Gastroesophageal sphincter (tissue), 4 donors: ENCODE measurements at regions not wholly inside any gene's neighbourhood (a gene's known extent, or its start where the extent isn't known, plus 50 kb on each side); places are given as distances from the start of the nearest gene placed in this dataset.

Experiments
- ATAC-seq: fragments of 150-250 bp; one replicate; pipeline ENCODE4 v1.9.1; 2016; ENCODE audit warnings: mild to moderate bottlenecking, moderate library complexity
- H3K27ac ChIP-seq, 4 donors: fragments of 200-600 bp; sonication (generic) in 3 of 4; 1 replicate in 3 of 4; 2 replicates in 1 of 4; pipeline ENCODE4 v1.5.1; 2016 to 2019
- H3K27me3 ChIP-seq: fragments of 200-600 bp; sonication (generic); one replicate; pipeline ENCODE4 v1.5.1; 2019
- H3K36me3 ChIP-seq, 2 donors: fragments of 200-600 bp; sonication (generic); one replicate each; pipeline ENCODE4 v1.5.1; 2019; ENCODE audit warnings: control low read depth in 1 of 2
- H3K4me1 ChIP-seq, 3 donors: fragments of 200-600 bp; sonication (generic); 1 replicate in 2 of 3; 2 replicates in 1 of 3; pipeline ENCODE4 v1.5.1; 2016 to 2019; ENCODE audit warnings: control low read depth in 2 of 3
- H3K4me3 ChIP-seq, 2 donors: fragments of 200-600 bp; sonication (generic); one replicate each; pipeline ENCODE4 v1.5.1; 2019; ENCODE audit warnings: mild to moderate bottlenecking in 1 of 2, moderate library complexity in 1 of 2
- H3K9me3 ChIP-seq, 3 donors: fragments of 200-600 bp; sonication (generic); one replicate each; pipeline ENCODE4 v1.5.1; 2017 to 2019; ENCODE audit warnings: control low read depth in 2 of 3
- EP300 ChIP-seq: sonication (generic); formaldehyde crosslinking; IDR thresholded peaks from one replicate; pipeline ENCODE4 v1.6.1; 2017; ENCODE audit warnings: antibody characterized with exemption, mild to moderate bottlenecking
- POLR2A ChIP-seq, 2 donors: fragments of 450-650 bp; IDR thresholded peaks; one replicate each; pipeline ENCODE4 v1.6.1; 2017; ENCODE audit warnings: antibody characterized with exemption in 2 of 2, mild to moderate bottlenecking in 2 of 2, moderate library complexity in 1 of 2
- POLR2AphosphoS5 ChIP-seq: sonication (generic); formaldehyde crosslinking; IDR thresholded peaks from one replicate; pipeline ENCODE4 v1.6.1; 2017; ENCODE audit warnings: antibody characterized with exemption
- WGBS, 2 donors: methylation state at CpG; one replicate each; pipeline ENCODE4 v1.1.5; 2018; ENCODE audit warnings: low coverage in 1 of 2; 5-methylcytosine and 5-hydroxymethylcytosine counted together
- TF ChIP-seq, protein P1 (sequence below), 4 experiments: fragments of 200-600 bp in 2 of 4; fragments of 450-650 bp in 2 of 4; sonication (generic) in 1 of 4; IDR thresholded peaks; one replicate each; pipeline ENCODE4 v1.5.1; 2017 to 2019; ENCODE audit warnings: antibody characterized with exemption in 4 of 4, mild to moderate bottlenecking in 2 of 4, moderate library complexity in 2 of 4

- Histone ChIP-seq H3K9me3 (peaks cover 0 to 11% (median 0%) of the 10 kb centered on the region in 3 donors), H3K4me3 (no peak overlapping the region), H3K27ac (no peak overlapping the region), H3K4me1 (no peaks in the 10 kb centered on the region), H3K36me3 (no peaks in the 10 kb centered on the region), H3K27me3 (no peaks in the 10 kb centered on the region)
- ATAC-seq: no peak
- TF ChIP-seq, protein P1, sequence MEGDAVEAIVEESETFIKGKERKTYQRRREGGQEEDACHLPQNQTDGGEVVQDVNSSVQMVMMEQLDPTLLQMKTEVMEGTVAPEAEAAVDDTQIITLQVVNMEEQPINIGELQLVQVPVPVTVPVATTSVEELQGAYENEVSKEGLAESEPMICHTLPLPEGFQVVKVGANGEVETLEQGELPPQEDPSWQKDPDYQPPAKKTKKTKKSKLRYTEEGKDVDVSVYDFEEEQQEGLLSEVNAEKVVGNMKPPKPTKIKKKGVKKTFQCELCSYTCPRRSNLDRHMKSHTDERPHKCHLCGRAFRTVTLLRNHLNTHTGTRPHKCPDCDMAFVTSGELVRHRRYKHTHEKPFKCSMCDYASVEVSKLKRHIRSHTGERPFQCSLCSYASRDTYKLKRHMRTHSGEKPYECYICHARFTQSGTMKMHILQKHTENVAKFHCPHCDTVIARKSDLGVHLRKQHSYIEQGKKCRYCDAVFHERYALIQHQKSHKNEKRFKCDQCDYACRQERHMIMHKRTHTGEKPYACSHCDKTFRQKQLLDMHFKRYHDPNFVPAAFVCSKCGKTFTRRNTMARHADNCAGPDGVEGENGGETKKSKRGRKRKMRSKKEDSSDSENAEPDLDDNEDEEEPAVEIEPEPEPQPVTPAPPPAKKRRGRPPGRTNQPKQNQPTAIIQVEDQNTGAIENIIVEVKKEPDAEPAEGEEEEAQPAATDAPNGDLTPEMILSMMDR (IDR thresholded peaks at IDR 0.05): no peak
- TF ChIP-seq EP300: no peak
- TF ChIP-seq POLR2AphosphoS5: no peak
- TF ChIP-seq POLR2A (IDR thresholded peaks at IDR 0.05): no peak
These were observed 2532.5 kb downstream of the ARAP2 start for GRCh38 chr4:33711826-33712225.

DNA sequence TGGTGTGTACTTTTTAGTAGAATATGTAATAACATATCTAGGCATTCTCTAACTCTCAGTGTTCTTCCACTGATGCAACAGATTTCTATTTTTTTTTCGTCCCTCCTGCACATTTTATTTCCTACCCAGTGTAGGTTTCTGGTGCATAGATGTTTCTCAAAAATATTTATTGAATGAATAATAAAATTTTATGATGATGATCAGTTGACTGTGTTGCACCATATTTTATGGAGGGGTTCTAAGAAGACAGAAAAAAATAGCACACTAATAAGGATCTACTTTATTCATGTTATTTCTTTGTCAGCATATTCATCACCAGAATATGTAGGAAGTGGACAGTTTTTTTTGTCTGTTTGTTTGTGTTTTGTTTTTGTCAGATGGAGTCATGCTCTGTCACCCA is 2529.3 kb downstream of the ARAP2 start:
- Histone ChIP-seq H3K4me1 (no peaks in the 10 kb centered on the region), H3K9me3 (peaks cover 0 to 4% (median 0%) of the 10 kb centered on the region in 3 donors), H3K27me3 (no peaks in the 10 kb centered on the region), H3K27ac (no peak overlapping the region), H3K4me3 (no peak overlapping the region), H3K36me3 (no peaks in the 10 kb centered on the region)
- 92% methylated on average over 1 of the region's 1 CpG; no CpG with 5 or more reads in 1 of the 2 donors for WGBS, 2 donors
- TF ChIP-seq, protein P1 (IDR thresholded peaks at IDR 0.05): no peak
- TF ChIP-seq EP300: no peak
- no peak for TF ChIP-seq POLR2A (IDR thresholded peaks at IDR 0.05)
- no peak for TF ChIP-seq POLR2AphosphoS5
- ATAC-seq: no peak

- 25 to 60% methylated on average over 2 to 4 of the region's 4 CpGs for WGBS, 2 donors
- Histone ChIP-seq H3K9me3 (no peaks in the 10 kb centered on the region), H3K27ac (no peak overlapping the region)
These were observed 2528.4 kb downstream of the ARAP2 start for GRCh38 chr4:33715841-33716395.

DNA sequence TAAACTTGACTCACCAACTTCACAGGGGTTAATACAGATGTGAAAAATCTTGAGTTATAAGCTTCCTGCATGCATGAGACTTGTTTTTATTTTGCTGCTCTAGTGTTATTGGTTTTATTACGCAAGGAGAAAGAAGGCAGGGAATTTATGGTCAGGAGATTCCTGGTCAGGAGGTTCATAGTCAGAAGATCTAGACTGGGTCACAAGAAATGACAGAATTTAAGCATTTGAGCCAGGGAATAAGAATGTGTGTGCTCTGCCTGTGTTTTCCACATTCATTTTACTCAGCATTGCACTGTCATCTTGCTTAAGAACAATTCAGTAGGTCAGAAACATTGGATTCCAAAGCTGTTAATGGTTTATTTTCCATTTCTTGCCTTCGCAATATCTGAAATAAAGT is 2522.1 kb downstream of the ARAP2 start:
- H3K27me3 ChIP-seq: no peaks in the 10 kb centered on the region
- H3K4me1 ChIP-seq: no peaks in the 10 kb centered on the region
- peak; percentile 77 for ATAC-seq
- TF ChIP-seq, protein P1 (IDR thresholded peaks at IDR 0.05): no peak
- TF ChIP-seq POLR2A (IDR thresholded peaks at IDR 0.05) (no peak), POLR2AphosphoS5 (no peak), EP300 (no peak)
- no peak overlapping the region for H3K4me3 ChIP-seq
- no peak overlapping the region for H3K27ac ChIP-seq
- no peaks in the 10 kb centered on the region for H3K9me3 ChIP-seq
- WGBS, 2 donors: 45 to 48% methylated on average over 2 of the region's 2 CpGs
- H3K36me3 ChIP-seq: no peaks in the 10 kb centered on the region

More at GRCh38 chr4:33715841-33716395, 2528.4 kb downstream of the ARAP2 start:
- Histone ChIP-seq H3K4me3 (no peak overlapping the region), H3K4me1 (no peaks in the 10 kb centered on the region), H3K36me3 (no peaks in the 10 kb centered on the region), H3K27me3 (no peaks in the 10 kb centered on the region)
- ATAC-seq: no peak
- no peak for TF ChIP-seq POLR2A (IDR thresholded peaks at IDR 0.05)
- no peak for TF ChIP-seq EP300
- TF ChIP-seq, protein P1 (IDR thresholded peaks at IDR 0.05): no peak
- no peak for TF ChIP-seq POLR2AphosphoS5

DNA sequence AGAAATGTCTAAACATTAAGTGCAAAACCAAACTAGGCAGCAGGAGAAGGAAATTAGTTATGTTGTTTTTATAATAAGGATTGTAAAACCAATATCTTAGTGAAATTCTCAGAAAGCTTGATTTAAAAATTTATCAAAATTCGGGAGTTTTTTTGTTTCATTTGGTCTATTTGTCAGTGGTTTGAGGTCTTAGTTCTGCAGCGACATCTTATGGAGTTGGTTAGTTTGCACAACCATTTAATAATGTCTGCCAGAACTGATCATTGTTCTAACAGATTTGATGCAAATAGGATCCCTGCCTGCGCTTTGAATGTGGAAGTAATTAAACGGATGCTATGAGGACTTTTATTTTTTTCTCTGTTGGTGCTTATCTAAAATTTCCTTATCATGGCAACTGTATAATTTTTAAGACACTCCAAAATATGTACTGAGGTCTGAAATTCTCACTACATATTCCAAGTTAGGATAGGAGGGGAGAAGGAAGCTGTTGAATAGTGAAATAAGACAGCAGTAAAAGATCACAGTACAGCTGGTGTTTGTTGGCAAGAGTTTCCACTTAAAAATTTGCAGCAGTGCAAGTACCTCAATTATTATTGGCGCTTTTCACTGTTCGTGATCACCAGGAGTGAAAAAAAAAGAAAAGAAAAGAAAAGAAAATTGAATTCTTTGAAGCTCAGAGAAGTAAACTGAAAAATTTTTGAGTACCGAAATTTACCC is 2521.4 kb downstream of the ARAP2 start:
- TF ChIP-seq POLR2AphosphoS5 (no peak), EP300 (no peak), POLR2A (IDR thresholded peaks at IDR 0.05) (no peak)
- TF ChIP-seq, protein P1 (IDR thresholded peaks at IDR 0.05): peak in 1 of 4 experiments; percentile 13
- no peaks in the 10 kb centered on the region for H3K4me1 ChIP-seq
- no peaks in the 10 kb centered on the region for H3K27me3 ChIP-seq
- no peaks in the 10 kb centered on the region for H3K36me3 ChIP-seq
- no peaks in the 10 kb centered on the region for H3K9me3 ChIP-seq
- no peak for ATAC-seq
- H3K4me3 ChIP-seq: no peak overlapping the region
- 48 to 65% methylated on average over 7 of the region's 7 CpGs for WGBS, 2 donors
- no peak overlapping the region for H3K27ac ChIP-seq
